Stimulated activated CD4-positive, alpha-beta T cell treated with anti-CD3 and anti-CD28 coated beads, Interleukin-2, amount 100 ng/mL, for 48 hours (primary cell): ENCODE measurements at regions not wholly inside any gene's neighbourhood (a gene's known extent, or its start where the extent isn't known, plus 50 kb on each side); places are given as distances from the start of the nearest gene placed in this dataset.
A peak's percentile ranks its signal among the peaks of the same experiment; 100 is the strongest.
"Not testable (repeated sequence)": the region's sequence is repeated elsewhere in the genome, so short reads cannot be mapped to it uniquely, and the experiment has no call there.

Source experiments
- DNase-seq, 2 donors: peaks; one replicate each; pipeline ENCODE4 v3.0.0-alpha.2; 2020

GRCh38 chr16:48054881-48055601 is 100.8 kb downstream of the ABCC12 start:
- peak; percentile 4 to 11 for DNase-seq

DNA sequence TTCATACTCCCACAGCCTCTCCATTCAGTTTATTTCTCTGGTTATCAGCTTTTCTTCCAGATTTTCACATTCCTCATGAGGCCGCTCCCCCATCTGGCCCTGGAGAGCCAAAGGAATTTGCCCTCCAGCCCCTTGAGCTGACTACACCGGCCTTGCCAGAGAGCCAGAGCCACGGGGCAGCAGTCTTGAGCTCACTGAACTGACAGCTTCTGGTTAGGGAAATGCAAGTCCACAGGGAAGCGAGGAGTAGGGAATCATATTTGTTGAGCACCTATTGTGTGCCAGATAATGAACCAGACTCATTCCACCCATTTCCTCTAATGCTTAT is 102.4 kb downstream of the ABCC12 start:
- no peak for DNase-seq

DNA sequence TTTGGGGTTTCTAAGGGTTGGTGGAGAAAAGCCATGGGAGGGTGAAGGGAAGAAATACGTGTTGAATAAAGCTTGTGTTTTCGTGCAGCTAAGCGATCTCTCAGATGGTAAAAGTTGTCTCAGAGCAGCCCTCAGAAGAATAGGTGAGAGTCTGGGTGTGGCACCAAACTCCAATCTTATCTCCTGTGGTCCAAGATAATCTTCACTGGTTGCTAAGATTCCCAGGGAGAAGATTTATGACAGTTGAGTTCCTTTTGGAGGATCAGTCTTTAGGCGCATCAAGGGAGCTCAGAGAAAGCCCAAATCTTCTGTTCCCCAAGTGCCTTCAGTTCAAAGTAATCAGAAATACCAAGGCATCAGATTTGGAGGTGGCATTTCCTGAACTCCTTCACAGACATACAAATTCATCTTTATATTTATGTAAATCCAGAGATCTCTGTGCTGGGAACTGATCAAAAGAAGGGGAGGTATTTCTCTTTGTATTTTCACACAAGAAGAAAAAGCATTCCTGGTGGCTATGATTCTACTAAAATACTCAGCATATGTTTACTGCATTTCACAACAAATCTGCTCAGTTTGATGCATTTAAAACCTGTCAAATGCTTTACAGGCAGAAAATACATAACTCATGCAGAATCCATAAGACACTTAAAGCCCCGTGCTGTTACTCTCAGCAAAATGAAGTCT is 102.9 kb downstream of the ABCC12 start:
- DNase-seq: no peak

DNA sequence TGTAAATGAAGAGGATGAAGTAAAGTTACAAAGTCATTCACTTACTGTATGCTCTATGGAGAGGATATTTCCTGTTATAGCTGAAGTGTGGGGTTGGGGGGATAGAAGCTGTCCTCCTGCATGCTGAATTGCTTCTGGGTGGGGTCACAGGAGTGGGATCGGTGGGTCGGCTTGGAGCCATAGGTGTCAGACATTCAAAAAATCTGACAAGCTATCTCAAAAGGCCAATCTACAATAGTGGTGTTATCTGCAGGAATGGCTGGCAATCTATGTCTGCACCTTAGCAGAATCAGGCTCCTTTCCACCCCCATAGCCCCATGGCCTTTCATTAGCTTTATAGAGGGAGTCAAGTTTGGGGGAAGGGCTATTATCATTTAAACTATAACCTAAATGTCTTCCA is 104.9 kb downstream of the ABCC12 start:
- DNase-seq: no peak

GRCh38 chr16:48049847-48050246 is 105.9 kb downstream of the ABCC12 start:
- no peak for DNase-seq

GRCh38 chr16:48047720-48048119 is 108.1 kb downstream of the ABCC12 start:
- DNase-seq: no peak

GRCh38 chr16:48047241-48047640 is 108.6 kb downstream of the ABCC12 start:
- DNase-seq: no peak

DNA sequence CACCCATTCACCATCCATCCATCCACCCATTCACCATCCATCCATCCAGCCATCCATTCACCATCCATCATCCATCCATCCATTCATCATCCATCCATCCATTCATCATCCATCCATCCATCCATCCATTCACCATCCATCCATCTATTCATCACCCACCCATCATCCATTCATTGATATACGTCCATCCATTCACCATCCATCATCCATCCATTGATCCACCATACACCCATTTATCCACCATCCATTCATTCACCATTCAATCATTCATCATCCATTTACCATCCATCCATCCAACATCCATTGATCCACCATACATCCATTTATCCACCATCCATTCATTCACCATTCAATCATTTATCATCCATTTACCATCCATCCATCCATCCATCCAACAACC is 111.7 kb downstream of the ABCC12 start:
- no peak for DNase-seq

DNA sequence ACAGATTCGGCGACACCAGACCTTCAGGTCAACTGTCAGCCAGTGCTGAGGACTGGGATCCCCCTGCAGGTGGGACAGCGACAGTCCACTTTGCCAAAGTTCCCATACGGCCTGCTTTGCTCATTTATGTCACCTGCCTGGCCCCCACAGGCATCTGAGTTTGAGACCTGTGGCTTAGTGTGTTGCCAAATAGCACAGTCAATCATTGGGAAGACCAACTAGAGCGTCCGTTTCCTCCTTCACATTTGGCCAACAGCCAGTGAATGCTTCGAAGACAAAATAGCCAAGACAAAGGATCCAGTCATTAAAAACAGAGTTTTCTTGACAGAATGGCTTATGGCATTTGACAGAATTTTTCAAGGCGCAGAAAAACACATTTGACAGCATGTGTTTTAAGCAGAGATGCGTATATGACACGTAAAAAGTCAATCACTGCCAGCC is 113.8 kb downstream of the ABCC12 start:
- no peak for DNase-seq

- DNase-seq: no peak
Measured at GRCh38 chr16:48035142-48035541, 120.7 kb downstream of the ABCC12 start.

DNA sequence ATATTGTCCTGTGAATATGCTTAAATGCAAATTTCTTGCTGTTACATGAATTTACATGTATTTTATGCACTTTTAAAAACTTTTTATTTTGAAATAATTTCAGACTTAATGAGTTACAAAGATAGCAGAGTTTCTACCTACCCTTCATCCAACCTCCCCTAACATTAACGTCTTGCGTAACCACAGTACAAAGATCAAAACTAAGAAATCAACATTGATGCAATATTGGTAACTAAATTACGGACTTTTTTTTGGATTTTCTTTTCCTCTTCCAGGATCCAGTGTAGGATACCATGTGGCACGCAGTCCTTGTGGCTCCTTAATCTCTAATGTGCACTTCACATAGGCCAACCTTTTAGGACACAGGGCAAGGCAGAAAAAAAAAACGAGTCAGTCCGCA is 124.9 kb downstream of the ABCC12 start:
- no peak for DNase-seq

DNA sequence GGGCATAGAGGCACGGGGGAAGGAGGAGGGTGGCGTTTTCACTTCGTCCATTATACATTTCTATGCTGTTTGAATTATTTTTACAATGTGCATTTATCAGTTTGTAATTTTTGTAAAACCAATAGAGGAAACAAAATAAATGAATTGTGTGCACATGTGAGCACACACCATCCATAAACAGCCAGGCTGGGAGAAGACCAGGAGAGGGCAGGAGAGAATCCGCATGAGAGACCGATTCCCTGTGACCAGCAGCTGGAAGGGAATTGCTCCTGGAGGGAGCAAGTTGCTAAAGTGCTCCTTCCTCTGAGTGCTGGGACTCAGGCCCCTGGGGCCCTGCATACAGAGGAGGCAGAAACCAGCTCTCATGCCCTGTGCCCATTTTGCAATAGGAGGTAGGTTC is 126.0 kb downstream of the ABCC12 start:
- no peak for DNase-seq

- no peak for DNase-seq
Measured at GRCh38 chr16:48025359-48025758, 130.4 kb downstream of the ABCC12 start.

GRCh38 chr16:48024042-48024441 is 131.8 kb downstream of the ABCC12 start:
- no peak for DNase-seq

DNA sequence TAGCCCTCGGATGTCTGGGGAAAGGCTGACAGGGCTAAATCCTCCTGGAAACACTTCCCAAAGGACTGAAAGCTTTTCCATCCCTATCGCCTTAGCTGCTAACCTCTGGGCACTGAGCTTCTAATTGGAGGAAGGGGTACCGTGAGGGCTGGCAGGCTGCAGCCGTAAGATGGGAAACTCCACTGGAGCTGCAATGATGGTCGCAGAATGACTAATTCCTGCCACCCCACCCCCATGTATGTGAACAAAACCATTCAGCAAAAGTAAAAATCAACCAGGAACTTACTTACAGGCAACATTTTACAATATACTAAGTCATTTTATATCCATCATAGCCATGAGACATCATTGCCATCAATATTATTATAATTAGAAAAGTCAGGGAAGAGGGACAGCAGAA is 133.3 kb downstream of the ABCC12 start:
- DNase-seq: no peak

DNA sequence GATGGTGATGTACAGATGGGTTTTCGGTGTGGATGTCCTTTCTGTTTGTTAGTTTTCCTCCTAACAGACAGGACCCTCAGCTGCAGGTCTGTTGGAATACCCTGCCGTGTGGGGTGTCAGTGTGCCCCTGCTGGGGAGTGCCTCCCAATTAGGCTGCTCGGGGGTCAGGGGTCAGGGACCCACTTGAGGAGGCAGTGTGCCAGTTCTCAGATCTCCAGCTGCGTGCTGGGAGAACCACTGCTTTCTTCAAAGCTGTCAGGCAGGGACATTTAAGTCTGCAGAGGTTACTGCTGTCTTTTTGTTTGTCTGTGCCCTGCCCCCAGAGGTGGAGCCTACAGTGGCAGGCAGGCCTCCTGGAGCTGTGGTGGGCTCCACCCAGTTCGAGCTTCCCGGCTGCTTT is 135.2 kb downstream of the ABCC12 start:
- not testable (repeated sequence) for DNase-seq

GRCh38 chr16:48014349-48015135 is 141.3 kb downstream of the ABCC12 start:
- no peak for DNase-seq

- DNase-seq: no peak
Measured at GRCh38 chr16:48013491-48013901, 142.3 kb downstream of the ABCC12 start.

GRCh38 chr16:48011878-48012658 is 143.7 kb downstream of the ABCC12 start:
- no peak for DNase-seq

GRCh38 chr16:48011466-48011865 is 144.3 kb downstream of the ABCC12 start:
- no peak for DNase-seq

DNA sequence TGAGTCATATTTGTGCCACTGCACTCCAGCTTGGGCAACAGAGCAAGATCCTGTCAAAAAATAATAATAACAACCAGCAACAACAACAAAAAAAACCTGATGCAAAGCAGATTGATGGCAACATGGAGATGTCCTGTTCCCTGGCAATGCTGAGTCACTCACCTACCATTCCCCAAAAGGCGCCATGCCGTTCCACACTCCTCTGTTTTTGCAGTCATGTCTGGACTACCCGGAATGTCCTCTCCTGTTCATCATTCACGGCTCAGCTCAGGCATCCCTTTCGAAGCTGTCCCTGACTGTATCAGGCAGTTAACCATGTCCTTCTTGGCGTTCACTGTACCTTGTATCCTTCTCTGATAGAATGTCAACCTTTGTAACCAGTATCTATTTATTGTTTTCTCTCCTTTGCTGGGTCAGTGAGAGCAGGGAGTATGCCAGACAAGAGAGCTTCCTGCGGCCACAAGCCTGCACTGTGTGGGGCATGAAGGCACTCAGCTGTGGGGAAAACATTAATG is 147.7 kb downstream of the ABCC12 start:
- no peak for DNase-seq

GRCh38 chr16:48004141-48004695 is 151.6 kb downstream of the ABCC12 start:
- DNase-seq: no peak
